GM21367 (cell line): ENCODE measurements at regions not wholly inside any gene's neighbourhood (a gene's known extent, or its start where the extent isn't known, plus 50 kb on each side); places are given as distances from the start of the nearest gene placed in this dataset.
"Not testable (repeated sequence)": the region's sequence is repeated elsewhere in the genome, so short reads cannot be mapped to it uniquely, and the experiment has no call there.

Experiments
- ATAC-seq: cut with Tn5 transposase; IDR thresholded peaks from one replicate; pipeline ENCODE4 v1.9.1; 2021; ENCODE audit not compliant: unreplicated experiment

GRCh38 chr3:29176501-29176900 lies 104.4 kb upstream of the RBMS3 start:
- no peak for ATAC-seq

GRCh38 chr3:29178809-29179793 lies 101.8 kb upstream of the RBMS3 start:
- no peak for ATAC-seq

- ATAC-seq = no peak
Observed at GRCh38 chr3:29181149-29181780, 99.6 kb upstream of the RBMS3 start.

- no peak for ATAC-seq
Observed at GRCh38 chr3:29181872-29182271, 99.0 kb upstream of the RBMS3 start.

- ATAC-seq = not testable (repeated sequence)
Observed at GRCh38 chr3:29182828-29183227, 98.0 kb upstream of the RBMS3 start.

GRCh38 chr3:29183346-29184087 lies 97.4 kb upstream of the RBMS3 start:
- ATAC-seq = no peak

- no peak for ATAC-seq
Observed at GRCh38 chr3:29185706-29186105, 95.2 kb upstream of the RBMS3 start.

- ATAC-seq = no peak
Observed at GRCh38 chr3:29186131-29186599, 94.7 kb upstream of the RBMS3 start.

- no peak for ATAC-seq
Observed at GRCh38 chr3:29186982-29187725, 93.7 kb upstream of the RBMS3 start.

GRCh38 chr3:29189328-29189727 lies 91.5 kb upstream of the RBMS3 start:
- ATAC-seq = no peak

GRCh38 chr3:29194139-29194538 lies 86.7 kb upstream of the RBMS3 start:
- no peak for ATAC-seq

- ATAC-seq = no peak
Observed at GRCh38 chr3:29195056-29195455, 85.8 kb upstream of the RBMS3 start.

- ATAC-seq = no peak
Observed at GRCh38 chr3:29201604-29202003, 79.3 kb upstream of the RBMS3 start.

GRCh38 chr3:29202378-29202777 lies 78.5 kb upstream of the RBMS3 start:
- ATAC-seq = no peak

- no peak for ATAC-seq
Observed at GRCh38 chr3:29203851-29204250, 77.0 kb upstream of the RBMS3 start.

- no peak for ATAC-seq
Observed at GRCh38 chr3:29207427-29207826, 73.4 kb upstream of the RBMS3 start.

GRCh38 chr3:29212789-29213433 lies 68.0 kb upstream of the RBMS3 start:
- ATAC-seq = no peak

GRCh38 chr3:29214009-29214658 lies 66.7 kb upstream of the RBMS3 start:
- ATAC-seq = no peak

GRCh38 chr3:29215948-29216347 lies 64.9 kb upstream of the RBMS3 start:
- no peak for ATAC-seq

GRCh38 chr3:29226706-29227105 lies 54.2 kb upstream of the RBMS3 start:
- ATAC-seq = no peak
